ENCODE measurements at regions not wholly inside any gene's neighbourhood (a gene's known extent, or its start where the extent isn't known, plus 50 kb on each side); places are given as distances from the start of the nearest gene placed in this dataset.

DNA sequence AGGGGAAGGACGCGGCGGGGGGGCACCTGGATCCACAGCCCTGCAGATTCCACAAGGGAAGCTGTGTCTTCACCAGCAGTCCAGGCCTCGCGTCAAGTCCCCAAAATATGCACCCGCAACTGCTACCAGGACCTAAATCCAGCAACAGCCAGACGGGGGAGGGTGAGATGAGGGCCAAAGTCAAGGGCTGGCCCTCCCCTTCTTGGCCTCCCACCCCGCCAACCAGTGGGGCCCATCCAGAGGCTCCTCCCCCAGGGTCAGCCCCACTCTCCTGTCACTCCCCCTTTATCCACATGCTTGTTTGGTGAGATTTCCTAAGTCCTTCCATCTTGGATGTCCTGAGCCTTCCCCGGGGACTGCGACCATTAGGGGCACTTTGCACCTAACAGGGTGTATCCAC, 138.7 kb downstream of the ENGASE start:
- no peaks in the 10 kb centered on the region for H3F3A ChIP-seq (ENCODE audit: low read length, unreplicated experiment)
- H3K9me3 ChIP-seq (ENCODE audit: low read length): no peaks in the 10 kb centered on the region
- no peaks in the 10 kb centered on the region for H3K79me2 ChIP-seq (ENCODE audit: low read length)
- CTCF ChIA-PET: no interaction called here
- DNase-seq (no peak), ATAC-seq (no peak)
- no peaks in the 10 kb centered on the region for H3K4me1 ChIP-seq (ENCODE audit: insufficient read depth, low read length)
- no peak overlapping the region for H3K4me2 ChIP-seq (ENCODE audit: low read length)
- no peaks in the 10 kb centered on the region for H3K36me3 ChIP-seq (ENCODE audit: low read depth, low read length)
- H3K9me2 ChIP-seq (replicated peaks; ENCODE audit: low read length): no peaks in the 10 kb centered on the region
- no peak overlapping the region for H3K4me3 ChIP-seq (ENCODE audit: low read length)
- no peak overlapping the region for H3K27ac ChIP-seq (ENCODE audit: low read length)
- BruUV-seq (replicated peaks): no TSS peak
- TF ChIP-seq EZH2 (IDR thresholded peaks at IDR 0.05; ENCODE audit: low read length, unreplicated experiment) (no peak), EZH2phosphoT487 (IDR thresholded peaks at IDR 0.05; ENCODE audit: borderline replicate concordance, low read length) (no peak)
- TF ChIP-seq, protein P1, sequence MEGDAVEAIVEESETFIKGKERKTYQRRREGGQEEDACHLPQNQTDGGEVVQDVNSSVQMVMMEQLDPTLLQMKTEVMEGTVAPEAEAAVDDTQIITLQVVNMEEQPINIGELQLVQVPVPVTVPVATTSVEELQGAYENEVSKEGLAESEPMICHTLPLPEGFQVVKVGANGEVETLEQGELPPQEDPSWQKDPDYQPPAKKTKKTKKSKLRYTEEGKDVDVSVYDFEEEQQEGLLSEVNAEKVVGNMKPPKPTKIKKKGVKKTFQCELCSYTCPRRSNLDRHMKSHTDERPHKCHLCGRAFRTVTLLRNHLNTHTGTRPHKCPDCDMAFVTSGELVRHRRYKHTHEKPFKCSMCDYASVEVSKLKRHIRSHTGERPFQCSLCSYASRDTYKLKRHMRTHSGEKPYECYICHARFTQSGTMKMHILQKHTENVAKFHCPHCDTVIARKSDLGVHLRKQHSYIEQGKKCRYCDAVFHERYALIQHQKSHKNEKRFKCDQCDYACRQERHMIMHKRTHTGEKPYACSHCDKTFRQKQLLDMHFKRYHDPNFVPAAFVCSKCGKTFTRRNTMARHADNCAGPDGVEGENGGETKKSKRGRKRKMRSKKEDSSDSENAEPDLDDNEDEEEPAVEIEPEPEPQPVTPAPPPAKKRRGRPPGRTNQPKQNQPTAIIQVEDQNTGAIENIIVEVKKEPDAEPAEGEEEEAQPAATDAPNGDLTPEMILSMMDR (conservative IDR thresholded peaks at IDR 0.05; ENCODE audit: low read depth, low read length): no peak
- no peak overlapping the region for H2AFZ ChIP-seq (ENCODE audit: low read length)
- no peak overlapping the region for H3K9ac ChIP-seq (ENCODE audit: low read length)
- POLR2A ChIA-PET (ENCODE audit: unreplicated experiment): no interaction called here
- H3K27me3 ChIP-seq (ENCODE audit: low read length): peaks cover 97% of the 10 kb centered on the region
- no peaks in the 10 kb centered on the region for H4K20me1 ChIP-seq (ENCODE audit: low read length)
- intact Hi-C loops (cut with micrococcal nuclease): no loop called here

DNA sequence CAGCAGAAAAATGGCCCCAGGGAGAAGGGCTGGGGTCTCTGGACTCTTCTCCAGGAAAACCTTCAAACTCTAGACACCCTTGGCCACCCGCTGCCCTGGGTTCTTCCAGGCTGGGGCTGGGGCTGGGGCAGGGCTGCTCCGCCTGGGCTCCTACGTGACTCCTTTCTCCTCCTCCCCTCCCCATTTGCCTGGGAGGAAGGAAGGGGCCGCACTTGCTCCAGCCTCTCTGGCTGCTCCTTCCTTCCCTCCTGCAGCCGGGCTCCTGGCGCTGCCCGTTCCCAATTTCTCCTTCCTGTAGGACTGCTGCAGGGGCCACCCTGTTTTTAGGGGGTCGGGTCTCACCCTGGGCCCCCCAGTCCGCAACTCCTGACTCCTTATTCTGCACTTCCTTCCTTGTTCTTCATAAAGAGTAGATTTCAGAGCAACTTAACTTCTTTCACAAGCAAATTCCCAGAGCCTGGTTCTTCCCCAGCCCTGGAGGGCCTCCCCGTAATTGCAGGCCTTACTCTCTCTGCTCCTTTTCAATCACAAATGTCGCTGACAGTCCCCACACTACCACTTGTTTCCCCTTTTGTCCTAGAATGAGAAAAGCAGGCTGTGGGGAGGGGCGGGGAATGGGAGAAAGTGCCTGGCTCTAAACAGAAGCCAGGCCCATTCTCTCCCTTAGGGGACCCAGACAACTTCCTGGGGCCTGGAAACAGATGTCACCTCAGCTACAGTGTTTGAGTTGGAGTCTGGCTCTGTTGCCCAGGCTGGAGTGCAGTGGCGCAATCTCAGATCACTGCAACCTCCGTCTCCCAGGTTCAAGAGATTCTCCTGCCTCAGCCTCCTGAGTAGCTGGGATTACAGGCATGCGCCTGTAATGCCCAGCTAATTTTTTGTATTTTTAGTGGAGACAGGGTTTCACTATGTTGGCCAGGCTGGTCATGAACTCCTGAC, 137.8 kb downstream of the ENGASE start:
- Histone ChIP-seq H3K36me3 (ENCODE audit: low read depth, low read length) (no peaks in the 10 kb centered on the region), H4K20me1 (ENCODE audit: low read length) (no peaks in the 10 kb centered on the region), H3K27me3 (ENCODE audit: low read length) (peaks cover 97% of the 10 kb centered on the region), H3K79me2 (ENCODE audit: low read length) (no peaks in the 10 kb centered on the region), H3K4me2 (ENCODE audit: low read length) (no peak overlapping the region), H3F3A (ENCODE audit: low read length, unreplicated experiment) (no peaks in the 10 kb centered on the region), H3K4me3 (ENCODE audit: low read length) (no peak overlapping the region), H3K9me3 (ENCODE audit: low read length) (no peaks in the 10 kb centered on the region), H3K9ac (ENCODE audit: low read length) (no peak overlapping the region), H3K27ac (ENCODE audit: low read length) (no peak overlapping the region), H3K4me1 (ENCODE audit: insufficient read depth, low read length) (no peaks in the 10 kb centered on the region), H2AFZ (ENCODE audit: low read length) (no peak overlapping the region), H3K9me2 (replicated peaks; ENCODE audit: low read length) (no peaks in the 10 kb centered on the region)
- TF ChIP-seq, protein P1 (conservative IDR thresholded peaks at IDR 0.05; ENCODE audit: low read depth, low read length): no peak
- TF ChIP-seq EZH2phosphoT487 (IDR thresholded peaks at IDR 0.05; ENCODE audit: borderline replicate concordance, low read length) (no peak), EZH2 (IDR thresholded peaks at IDR 0.05; ENCODE audit: low read length, unreplicated experiment) (no peak)
- ATAC-seq (no peak), DNase-seq (no peak)
- intact Hi-C loops (cut with micrococcal nuclease): no loop called here
- BruUV-seq (replicated peaks): no TSS peak
- CTCF ChIA-PET: no interaction called here
- POLR2A ChIA-PET (ENCODE audit: unreplicated experiment): no interaction called here

DNA sequence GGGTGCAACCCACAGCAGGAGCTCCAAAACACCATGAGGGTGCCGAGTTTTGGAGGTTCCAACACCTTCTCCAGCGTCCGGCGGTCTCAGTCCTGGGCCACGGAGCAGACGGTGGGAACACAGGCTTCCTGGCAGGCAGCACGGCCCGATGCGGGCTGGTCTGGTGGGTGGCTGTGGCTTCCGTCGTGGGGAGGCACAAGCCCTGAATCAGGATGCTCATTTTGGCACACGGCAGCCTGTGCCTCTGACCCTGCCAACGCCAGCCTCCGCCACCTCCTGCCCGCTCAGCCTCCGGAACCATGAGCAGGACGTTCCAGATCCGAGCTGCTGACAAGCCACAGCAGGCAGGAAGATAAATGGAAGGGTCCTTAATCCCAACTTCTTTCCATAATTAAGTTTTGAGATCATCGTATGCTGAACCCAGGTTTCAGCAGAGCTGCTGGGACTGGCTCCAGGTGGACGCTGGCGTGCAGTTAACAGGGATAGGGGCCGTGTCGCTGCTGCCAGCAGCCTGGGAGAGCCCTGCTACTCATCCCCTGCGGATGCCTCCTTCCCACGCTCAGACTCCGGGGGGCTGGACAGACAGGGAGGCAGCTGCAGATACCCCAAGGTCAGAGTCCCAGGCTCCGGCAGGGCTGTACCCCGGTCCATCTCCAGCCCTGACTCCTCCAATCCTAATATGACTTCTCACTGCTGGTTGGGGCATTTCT, 136.6 kb downstream of the ENGASE start:
- no peaks in the 10 kb centered on the region for H3K36me3 ChIP-seq (ENCODE audit: low read depth, low read length)
- POLR2A ChIA-PET (ENCODE audit: unreplicated experiment): no interaction called here
- CTCF ChIA-PET: no interaction called here
- no peaks in the 10 kb centered on the region for H3K9me2 ChIP-seq (replicated peaks; ENCODE audit: low read length)
- H3K4me1 ChIP-seq (ENCODE audit: insufficient read depth, low read length): no peaks in the 10 kb centered on the region
- H3K79me2 ChIP-seq (ENCODE audit: low read length): no peaks in the 10 kb centered on the region
- ATAC-seq (no peak), DNase-seq (no peak)
- H3K4me2 ChIP-seq (ENCODE audit: low read length): no peak overlapping the region
- no peak overlapping the region for H2AFZ ChIP-seq (ENCODE audit: low read length)
- H3K27me3 ChIP-seq (ENCODE audit: low read length): peaks cover 97% of the 10 kb centered on the region
- no peak overlapping the region for H3K4me3 ChIP-seq (ENCODE audit: low read length)
- H3K27ac ChIP-seq (ENCODE audit: low read length): no peak overlapping the region
- TF ChIP-seq EZH2 (IDR thresholded peaks at IDR 0.05; ENCODE audit: low read length, unreplicated experiment) (no peak), EZH2phosphoT487 (IDR thresholded peaks at IDR 0.05; ENCODE audit: borderline replicate concordance, low read length) (no peak)
- TF ChIP-seq, protein P1 (conservative IDR thresholded peaks at IDR 0.05; ENCODE audit: low read depth, low read length): no peak
- no peaks in the 10 kb centered on the region for H3K9me3 ChIP-seq (ENCODE audit: low read length)
- H3F3A ChIP-seq (ENCODE audit: low read length, unreplicated experiment): no peaks in the 10 kb centered on the region
- H3K9ac ChIP-seq (ENCODE audit: low read length): no peak overlapping the region
- intact Hi-C loops (cut with micrococcal nuclease): no loop called here
- BruUV-seq (replicated peaks): no TSS peak
- no peaks in the 10 kb centered on the region for H4K20me1 ChIP-seq (ENCODE audit: low read length)
